ENCODE measurements at regions not wholly inside any gene's neighbourhood (a gene's known extent, or its start where the extent isn't known, plus 50 kb on each side); places are given as distances from the start of the nearest gene placed in this dataset.
"Not testable (repeated sequence)": the region's sequence is repeated elsewhere in the genome, so short reads cannot be mapped to it uniquely, and the experiment has no call there.

DNA sequence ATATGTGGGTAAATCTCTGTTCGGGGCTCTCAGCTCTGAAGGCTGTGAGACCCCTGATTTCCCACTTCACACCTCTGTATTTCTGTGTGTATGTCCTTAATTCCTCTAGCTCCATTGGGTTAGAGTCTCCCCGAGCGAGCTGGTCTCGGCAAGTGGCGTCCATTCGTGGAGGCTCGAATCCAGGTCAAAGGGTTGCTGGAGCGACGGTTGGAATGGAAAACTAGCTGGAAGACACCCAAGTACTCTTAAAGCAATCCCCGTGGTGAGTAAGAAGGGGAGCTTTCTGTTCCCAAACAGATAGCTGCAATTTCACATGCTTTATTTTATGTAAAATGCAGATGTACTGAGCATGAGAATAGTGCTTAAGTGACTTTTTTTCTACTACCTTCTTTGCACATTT lies 277.5 kb upstream of the SGCG start:
- no peak for DNase-seq (ENCODE audit: extremely low read depth, low read depth, low spot score)

- no peak for DNase-seq (ENCODE audit: extremely low read depth, low read depth, low spot score)
Measured at GRCh38 chr13:22903925-22904324, 276.9 kb upstream of the SGCG start.

DNA sequence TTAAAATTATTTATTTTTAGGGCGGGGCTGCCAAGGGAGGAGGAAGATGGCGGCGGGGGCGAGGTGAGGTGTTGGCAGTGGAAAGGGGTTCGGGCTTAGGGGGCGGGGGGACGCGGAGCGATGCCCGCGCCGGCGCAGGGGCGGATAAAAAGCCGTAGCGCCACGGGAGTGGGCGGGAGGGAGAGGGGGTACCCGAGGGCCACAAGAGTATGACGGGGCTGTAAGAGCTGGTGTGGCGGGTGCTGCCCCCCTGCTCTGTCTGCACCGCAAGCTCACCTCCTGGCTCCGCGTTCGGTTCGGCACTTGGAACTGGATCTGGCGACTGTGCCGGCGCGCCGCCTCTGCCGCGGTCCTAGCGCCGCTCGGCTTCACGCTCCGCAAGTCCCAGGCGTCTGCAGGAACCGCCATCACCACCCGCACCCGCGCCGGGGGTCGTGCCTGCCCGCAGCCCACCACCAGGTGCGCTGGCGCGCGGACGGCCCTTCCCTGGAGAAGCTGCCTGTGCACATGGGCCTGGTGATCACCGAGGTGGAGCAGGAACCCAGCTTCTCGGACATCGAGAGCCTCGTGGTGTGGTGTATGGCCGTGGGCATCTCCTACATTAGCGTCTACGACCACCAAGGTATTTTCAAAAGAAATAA lies 265.2 kb upstream of the SGCG start:
- DNase-seq (ENCODE audit: extremely low read depth, low read depth, low spot score): no peak

DNA sequence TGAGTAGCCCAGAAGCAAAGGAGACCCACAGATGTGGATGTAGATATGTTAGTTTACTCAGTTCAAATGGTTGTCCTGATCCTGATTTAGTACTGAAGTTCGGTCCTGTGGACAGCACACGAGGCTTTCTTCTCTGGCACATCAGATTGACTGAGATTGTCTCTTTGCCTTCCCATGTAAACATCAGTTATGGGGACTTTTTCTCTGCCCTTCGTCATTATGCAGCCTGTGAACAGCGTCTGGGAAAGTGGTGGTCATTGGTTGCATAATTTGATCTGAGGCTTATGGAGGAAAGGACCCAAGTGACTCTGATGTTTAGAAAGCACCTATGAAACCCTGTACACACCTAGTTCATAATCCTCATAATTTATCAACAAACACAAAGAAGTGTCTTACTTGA lies 264.5 kb upstream of the SGCG start:
- not testable (repeated sequence) for DNase-seq (ENCODE audit: extremely low read depth, low read depth, low spot score)

GRCh38 chr13:22925881-22926747 lies 254.7 kb upstream of the SGCG start:
- DNase-seq (ENCODE audit: extremely low read depth, low read depth, low spot score): no peak

GRCh38 chr13:22926748-22927400 lies 253.9 kb upstream of the SGCG start:
- DNase-seq (ENCODE audit: extremely low read depth, low read depth, low spot score): no peak

GRCh38 chr13:22927845-22928244 lies 252.9 kb upstream of the SGCG start:
- DNase-seq (ENCODE audit: extremely low read depth, low read depth, low spot score): not testable (repeated sequence)

DNA sequence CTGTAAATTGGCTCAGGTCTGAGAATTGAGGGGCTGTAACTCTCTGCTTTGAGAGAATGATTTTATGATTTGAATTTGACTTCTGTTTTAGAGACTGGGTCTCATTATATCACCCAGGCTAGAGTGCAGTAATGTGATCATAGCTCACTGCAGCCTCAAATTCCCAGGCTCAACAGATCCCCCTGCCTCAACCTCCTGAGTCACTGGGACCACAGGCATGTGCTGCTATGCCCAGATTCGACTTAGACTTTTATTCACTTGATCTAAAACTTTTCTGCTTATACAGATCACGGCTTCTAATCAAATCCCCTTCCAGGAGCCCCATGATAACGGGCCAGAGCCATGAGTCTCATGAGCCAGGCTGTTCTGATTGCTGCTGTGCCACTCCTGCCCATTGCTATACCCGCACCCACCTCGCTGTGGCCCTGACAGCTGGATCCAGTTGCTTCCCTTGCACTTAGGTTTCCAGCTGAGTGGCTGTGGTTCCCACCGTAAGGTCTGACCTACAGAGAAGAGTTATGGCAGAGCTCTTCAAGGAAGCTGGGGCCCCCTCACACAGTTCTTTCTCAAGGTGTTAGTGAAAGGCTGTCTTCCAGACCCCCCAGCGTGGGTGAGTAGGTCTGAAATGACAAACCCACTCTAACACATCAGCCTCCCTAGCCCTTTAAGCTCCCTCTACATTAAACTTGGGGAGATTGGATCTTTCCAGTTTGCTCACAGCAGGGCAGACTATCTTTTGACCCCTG lies 251.2 kb upstream of the SGCG start:
- no peak for DNase-seq (ENCODE audit: extremely low read depth, low read depth, low spot score)

- DNase-seq (ENCODE audit: extremely low read depth, low read depth, low spot score): no peak
Measured at GRCh38 chr13:22931576-22931975, 249.2 kb upstream of the SGCG start.

DNA sequence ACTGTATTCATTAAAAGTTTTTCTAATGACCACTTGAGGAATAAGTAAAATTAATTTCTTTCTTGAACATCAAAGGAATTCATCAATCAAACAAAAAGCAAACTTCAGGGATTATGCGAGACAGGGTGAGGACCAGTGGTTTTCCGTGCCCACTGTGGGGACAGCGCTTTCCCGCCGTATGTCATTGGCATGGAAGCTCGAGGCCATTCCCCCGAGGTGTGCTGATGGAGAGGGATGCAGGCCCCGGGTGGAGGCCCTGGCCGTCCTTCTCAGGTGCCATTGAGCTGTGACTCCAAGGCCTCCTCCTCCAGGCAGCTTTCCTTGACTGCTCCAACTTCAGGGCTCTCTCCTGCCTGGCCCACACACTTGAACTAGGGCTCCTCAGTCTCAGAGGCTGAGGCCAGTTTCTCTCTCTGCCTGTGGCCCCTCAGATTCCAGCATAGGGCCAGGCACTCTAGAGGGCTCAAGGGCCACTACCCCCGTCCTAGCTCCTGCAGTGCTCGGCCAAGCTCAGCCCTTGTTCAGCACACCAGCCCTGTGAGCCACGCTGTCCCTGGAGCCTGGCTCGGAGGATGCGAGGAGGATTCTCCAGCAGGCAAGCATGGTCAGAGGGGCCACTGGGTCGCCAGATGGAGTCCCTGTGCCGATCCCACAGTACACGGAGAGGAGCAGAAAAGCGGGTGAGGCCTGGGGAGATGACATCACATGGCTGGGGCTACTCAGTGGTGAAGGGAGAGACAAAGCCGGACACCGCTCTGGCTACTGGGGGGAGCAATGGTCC lies 248.0 kb upstream of the SGCG start:
- not testable (repeated sequence) for DNase-seq (ENCODE audit: extremely low read depth, low read depth, low spot score)

- no peak for DNase-seq (ENCODE audit: extremely low read depth, low read depth, low spot score)
Measured at GRCh38 chr13:22933571-22934181, 247.1 kb upstream of the SGCG start.

DNA sequence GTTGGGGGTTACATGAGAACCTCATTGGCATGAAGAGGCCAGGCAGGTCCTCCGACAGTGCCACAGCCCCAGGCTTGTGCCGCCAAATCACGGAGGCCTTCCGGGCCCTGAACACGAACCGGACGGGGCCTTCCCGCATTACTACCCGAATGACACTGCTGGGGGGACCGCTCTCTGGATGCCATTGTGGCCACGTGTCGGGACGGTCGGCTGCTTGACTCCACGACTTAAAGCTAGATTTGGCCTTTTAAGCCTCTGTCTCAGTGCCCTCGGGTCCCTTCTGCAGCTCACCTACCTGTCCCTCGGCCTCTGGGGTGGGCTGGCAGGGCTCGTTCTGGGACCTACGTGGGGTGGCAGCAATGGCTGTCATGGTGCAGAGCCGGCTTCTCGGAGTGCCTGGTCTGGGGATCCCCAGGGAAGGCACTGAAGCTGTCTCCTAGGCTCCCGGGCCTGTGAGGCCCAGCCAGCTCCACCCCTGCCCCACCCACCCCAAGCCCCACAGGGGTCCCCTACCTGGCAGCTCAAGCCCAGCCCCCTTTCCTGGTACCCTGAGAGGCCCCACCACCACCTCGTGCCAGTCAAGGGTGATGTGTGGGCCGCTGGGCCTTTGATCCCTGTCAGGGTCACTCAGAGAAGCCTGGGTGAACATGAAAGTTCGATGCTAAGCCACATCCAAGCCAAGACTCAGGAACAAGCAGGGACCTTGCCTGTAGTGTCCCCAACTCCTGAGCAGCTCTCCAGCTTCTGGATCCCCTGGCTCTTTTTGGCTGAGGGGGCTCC lies 245.8 kb upstream of the SGCG start:
- DNase-seq (ENCODE audit: extremely low read depth, low read depth, low spot score): no peak

DNA sequence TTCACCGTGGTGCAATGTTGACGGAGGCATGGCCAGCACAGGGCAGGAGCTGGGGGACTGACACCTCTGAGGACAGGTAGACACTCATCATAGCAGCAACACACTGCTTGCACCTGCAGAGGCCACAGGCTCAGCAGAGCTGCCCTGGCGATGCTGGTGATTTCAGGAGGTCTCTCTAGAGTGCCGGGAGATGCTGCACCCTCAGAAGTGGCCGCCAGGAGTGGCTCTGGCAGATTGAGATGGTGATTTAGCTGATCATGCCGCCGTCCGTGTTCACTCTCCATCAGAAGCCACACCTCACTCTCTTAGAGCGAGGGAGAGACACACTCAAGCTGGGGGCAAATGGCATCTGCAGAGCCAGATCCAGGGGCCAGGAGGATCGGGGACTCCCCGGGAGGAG lies 244.6 kb upstream of the SGCG start:
- no peak for DNase-seq (ENCODE audit: extremely low read depth, low read depth, low spot score)

DNA sequence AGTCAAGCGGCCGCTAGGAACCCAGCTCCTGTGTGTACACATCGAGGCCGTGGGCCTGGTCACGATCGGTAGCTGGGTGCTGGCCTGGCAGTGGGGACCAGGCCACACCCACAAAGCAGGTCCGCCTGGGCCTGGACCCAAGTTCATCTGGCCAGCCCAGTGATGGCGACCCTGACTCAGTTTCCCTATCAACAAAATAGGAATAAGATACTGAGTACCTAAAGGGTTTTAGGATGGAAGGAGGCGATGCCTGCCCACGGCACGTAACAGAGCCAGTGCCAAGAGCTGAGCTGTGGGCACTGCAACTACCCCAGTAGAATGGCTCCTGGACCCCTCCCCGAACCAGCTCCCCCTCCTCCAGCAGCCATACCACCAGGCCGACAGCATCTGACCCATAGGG lies 243.5 kb upstream of the SGCG start:
- no peak for DNase-seq (ENCODE audit: extremely low read depth, low read depth, low spot score)

GRCh38 chr13:22937953-22938352 lies 242.8 kb upstream of the SGCG start:
- DNase-seq (ENCODE audit: extremely low read depth, low read depth, low spot score): no peak

DNA sequence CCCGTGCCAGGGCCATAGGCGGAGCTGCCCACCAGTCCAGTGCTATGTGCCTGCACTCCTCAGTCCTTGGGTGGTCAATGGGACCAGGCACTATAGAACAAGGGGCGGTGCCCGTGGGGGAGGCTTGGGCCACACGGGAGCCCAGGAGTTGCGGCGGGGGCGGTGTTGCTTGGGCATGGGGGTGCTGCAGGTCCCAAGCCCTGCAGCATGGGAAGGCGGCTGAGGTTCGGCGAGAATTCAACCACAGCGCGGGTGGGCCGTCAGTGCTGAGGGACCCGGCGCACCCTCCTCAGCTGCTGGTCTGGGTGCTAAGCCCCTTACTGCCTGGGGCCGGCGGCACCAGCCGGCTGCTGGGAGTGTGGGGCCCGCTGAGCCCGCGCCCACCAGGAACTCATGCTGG lies 242.2 kb upstream of the SGCG start:
- no peak for DNase-seq (ENCODE audit: extremely low read depth, low read depth, low spot score)

- DNase-seq (ENCODE audit: extremely low read depth, low read depth, low spot score): no peak
Measured at GRCh38 chr13:22939157-22939556, 241.6 kb upstream of the SGCG start.

- DNase-seq (ENCODE audit: extremely low read depth, low read depth, low spot score): no peak
Measured at GRCh38 chr13:22940090-22940710, 240.6 kb upstream of the SGCG start.

GRCh38 chr13:22940736-22941135 lies 240.0 kb upstream of the SGCG start:
- no peak for DNase-seq (ENCODE audit: extremely low read depth, low read depth, low spot score)

All from glomerular endothelial cell (primary cell).